Heart left ventricle (tissue), 16 donors: ENCODE measurements at regions not wholly inside any gene's neighbourhood (a gene's known extent, or its start where the extent isn't known, plus 50 kb on each side); places are given as distances from the start of the nearest gene placed in this dataset.

Experiments used
- ATAC-seq, 4 donors: fragments of 200-7000 bp; cut with Tn5 transposase; one replicate each; pipeline ENCODE4 v1.9.1; 2020 to 2022; ENCODE audit warnings: moderate library complexity in 4 of 4, mild to moderate bottlenecking in 3 of 4, moderate number of reproducible peaks in 1 of 4
- DNase-seq, 5 donors: peaks; one replicate each; pipeline ENCODE4 v3.0.0-alpha.2; 2020
- H3K27ac ChIP-seq, 12 donors: fragments of 200-600 bp; sonication (generic) in 4 of 12; one replicate each; pipeline versions ENCODE4 v1.5.0 to v1.8.0; 2016 to 2022; ENCODE audit warnings: mild to moderate bottlenecking in 2 of 12
- H3K27me3 ChIP-seq, 9 donors: fragments of 200-600 bp; sonication (generic) in 2 of 9; one replicate each; pipeline versions ENCODE4 v1.5.1 to v1.8.0; 2016 to 2022; ENCODE audit warnings: mild to moderate bottlenecking in 3 of 9
- H3K36me3 ChIP-seq, 9 donors: fragments of 200-600 bp; sonication (generic) in 2 of 9; one replicate each; pipeline versions ENCODE4 v1.5.0 to v1.8.0; 2018 to 2022; ENCODE audit warnings: mild to moderate bottlenecking in 2 of 9
- H3K4me1 ChIP-seq, 12 donors: fragments of 200-600 bp; sonication (generic) in 4 of 12; one replicate each; pipeline versions ENCODE4 v1.5.0 to v1.8.0; 2016 to 2022; ENCODE audit warnings: mild to moderate bottlenecking in 3 of 12
- H3K4me3 ChIP-seq, 12 donors: fragments of 200-600 bp; sonication (generic) in 4 of 12; one replicate each; pipeline versions ENCODE4 v1.5.0 to v1.8.0; 2017 to 2022; ENCODE audit warnings: mild to moderate bottlenecking in 9 of 12, moderate library complexity in 4 of 12
- H3K9me3 ChIP-seq, 12 donors: fragments of 200-600 bp; sonication (generic) in 4 of 12; one replicate each; pipeline versions ENCODE4 v1.5.0 to v1.8.0; 2016 to 2022; ENCODE audit warnings: mild to moderate bottlenecking in 1 of 12
- CTCF ChIP-seq, 12 donors: fragments of 200-600 bp; sonication (generic) in 4 of 12; IDR thresholded peaks; one replicate each; pipeline versions ENCODE4 v1.5.0 to v1.8.0; 2018 to 2022; ENCODE audit warnings: antibody characterized with exemption in 12 of 12, mild to moderate bottlenecking in 5 of 12
- POLR2A ChIP-seq, 2 donors: fragments of 450-650 bp; IDR thresholded peaks; one replicate each; pipeline ENCODE4 v1.6.1; 2017; ENCODE audit warnings: antibody characterized with exemption in 2 of 2, mild to moderate bottlenecking in 2 of 2, moderate library complexity in 2 of 2
- WGBS, 4 donors: extraction: QIAGEN DNeasy Blood & Tissue Kit in 2 of 4; methylation state at CpG; one replicate each; pipeline versions ENCODE4 v1.1.5 to v1.1.7; 2013 to 2018; 5-methylcytosine and 5-hydroxymethylcytosine counted together
- intact Hi-C, 10 donors: fragments of 100-400 bp; cut with DNase I; formaldehyde crosslinking; loops; one replicate each; pipeline versions ENCODE4 v1.11.1 to v1.14.2; 2022
- donor health status: ischemic (EF 13 %, LVEDD 7.1; RV severe dilation, severe dysfunction).
- donor health status: healthy with polysubstance abuse.
- donor health status: DM: no; HTN: yes; CAD: no.
- donor health status: DM: no; HTN: no; CAD: no.
- donor health status: ischemic (EF 25% LVEDD 6.9; RV normal size, moderate dysfunction).
- donor health status: ischemic (EF 25% LVEDD 5.7; RV mildly dilated, moderate dysfunction).
- donor health status: healthy.
- donor health status: DM: yes; HTN: yes; CAD: no.
- donor health status: ischemic (EF 35%, LVEDD 5.7; RV mildly dilated, moderate dysfunction).
- donor health status: nonischemic (EF 11% LVEDD 7.7; RV severe dilation, severe dysfunction).
- donor health status: DM: yes; HTN: yes; CAD: no.
- donor health status: PGD.
- donor health status: ischemic (EF 29% LVEDD 5.4; RV normal size, mild dysfunction).
- donor health status: nonischemic (EF 23%, LVEDD 6.1; RV moderate dilation, normal function).

GRCh38 chr11:91791171-91791468 lies 433.5 kb upstream of the FAT3 start:
- ATAC-seq (no peak), DNase-seq (no peak)
- H3K36me3 ChIP-seq, result no peaks in the 10 kb centered on the region
- WGBS, 4 donors, result 60 to 78% (median 66%) methylated on average over 3 of the region's 3 CpGs
- peaks cover 0 to 8% (median 0%) of the 10 kb centered on the region in 12 donors for H3K4me1 ChIP-seq
- no peak overlapping the region for H3K27ac ChIP-seq
- intact Hi-C loops, result loop anchor here in 1 of 10 donors (10.0 kb wide), 1 partner anchor 64 kb away; no protein-coding TSS in a partner anchor
- no peaks in the 10 kb centered on the region for H3K9me3 ChIP-seq
- H3K27me3 ChIP-seq, result no peaks in the 10 kb centered on the region
- H3K4me3 ChIP-seq, result no peak overlapping the region
- no peak for TF ChIP-seq CTCF (IDR thresholded peaks at IDR 0.05)

- no peaks in the 10 kb centered on the region for H3K27me3 ChIP-seq
- H3K36me3 ChIP-seq, result no peaks in the 10 kb centered on the region
- intact Hi-C loops, result loop anchor here in 1 of 10 donors (10.0 kb wide), 1 partner anchor 64 kb away; no protein-coding TSS in a partner anchor
- ATAC-seq (no peak), DNase-seq (no peak)
- WGBS, 4 donors, result 67 to 81% (median 75%) methylated on average over 6 of the region's 6 CpGs
- peaks cover 0 to 6% (median 0%) of the 10 kb centered on the region in 12 donors for H3K4me1 ChIP-seq
- no peak overlapping the region for H3K4me3 ChIP-seq
- TF ChIP-seq CTCF (IDR thresholded peaks at IDR 0.05) (no peak), POLR2A (IDR thresholded peaks at IDR 0.05) (no peak)
- H3K27ac ChIP-seq, result no peak overlapping the region
- no peaks in the 10 kb centered on the region for H3K9me3 ChIP-seq
Measured at GRCh38 chr11:91790346-91791170, 434.1 kb upstream of the FAT3 start.

GRCh38 chr11:91788764-91789163 lies 435.9 kb upstream of the FAT3 start:
- DNase-seq (no peak), ATAC-seq (no peak)
- 94 to 97% (median 95%) methylated on average over 1 of the region's 1 CpG for WGBS, 4 donors
- intact Hi-C loops, result no loop called here
- Histone ChIP-seq H3K36me3 (no peaks in the 10 kb centered on the region), H3K27ac (no peak overlapping the region), H3K27me3 (no peaks in the 10 kb centered on the region), H3K4me3 (no peak overlapping the region), H3K9me3 (no peaks in the 10 kb centered on the region), H3K4me1 (no peaks in the 10 kb centered on the region)
- no peak for TF ChIP-seq POLR2A (IDR thresholded peaks at IDR 0.05)
- no peak for TF ChIP-seq CTCF (IDR thresholded peaks at IDR 0.05)

- Histone ChIP-seq H3K4me3 (no peak overlapping the region), H3K27me3 (no peaks in the 10 kb centered on the region), H3K27ac (no peak overlapping the region), H3K4me1 (no peaks in the 10 kb centered on the region), H3K36me3 (no peaks in the 10 kb centered on the region), H3K9me3 (peaks cover 0 to 5% (median 0%) of the 10 kb centered on the region in 12 donors)
- TF ChIP-seq POLR2A (IDR thresholded peaks at IDR 0.05) (no peak), CTCF (IDR thresholded peaks at IDR 0.05) (no peak)
- WGBS, 4 donors, result 61 to 74% (median 67%) methylated on average over 4 of the region's 4 CpGs
- intact Hi-C loops, result no loop called here
- DNase-seq, result no peak
- ATAC-seq, result no peak
Measured at GRCh38 chr11:91786097-91786496, 438.5 kb upstream of the FAT3 start.
